HFFc6 (cell line): ENCODE measurements at regions not wholly inside any gene's neighbourhood (a gene's known extent, or its start where the extent isn't known, plus 50 kb on each side); places are given as distances from the start of the nearest gene placed in this dataset.

Source experiments
- DNase-seq: peaks from one replicate; pipeline ENCODE4 v3.0.0-alpha.2; 2018
- H3K27ac Mint-ChIP-seq: 2 replicates; pipeline ENCODE4 v1.8.0; 2020; ENCODE audit warnings: mild to moderate bottlenecking, mixed read lengths
- H3K27me3 Mint-ChIP-seq: 2 replicates; pipeline ENCODE4 v1.8.0; 2021; ENCODE audit warnings: mild to moderate bottlenecking, moderate library complexity, mixed read lengths; ENCODE audit not compliant: insufficient read depth
- H3K36me3 Mint-ChIP-seq: 2 replicates; pipeline ENCODE4 v1.8.0; 2021; ENCODE audit warnings: low read depth, mixed read lengths
- H3K4me1 Mint-ChIP-seq: 2 replicates; pipeline ENCODE4 v1.8.0; 2020; ENCODE audit warnings: low read depth, mixed read lengths
- H3K4me3 Mint-ChIP-seq: 2 replicates; pipeline ENCODE4 v1.8.0; 2020; ENCODE audit warnings: mild to moderate bottlenecking, moderate library complexity, mixed read lengths
- H3K9me3 Mint-ChIP-seq: 2 replicates; pipeline ENCODE4 v1.8.0; 2020; ENCODE audit warnings: mild to moderate bottlenecking, mixed read lengths
- TF ChIP-seq, protein P1 (sequence below): fragments of 200-600 bp; sonication (generic); IDR thresholded peaks from 2 replicates; pipeline ENCODE4 v1.5.0; 2021; ENCODE audit warnings: antibody characterized with exemption, mild to moderate bottlenecking

DNA sequence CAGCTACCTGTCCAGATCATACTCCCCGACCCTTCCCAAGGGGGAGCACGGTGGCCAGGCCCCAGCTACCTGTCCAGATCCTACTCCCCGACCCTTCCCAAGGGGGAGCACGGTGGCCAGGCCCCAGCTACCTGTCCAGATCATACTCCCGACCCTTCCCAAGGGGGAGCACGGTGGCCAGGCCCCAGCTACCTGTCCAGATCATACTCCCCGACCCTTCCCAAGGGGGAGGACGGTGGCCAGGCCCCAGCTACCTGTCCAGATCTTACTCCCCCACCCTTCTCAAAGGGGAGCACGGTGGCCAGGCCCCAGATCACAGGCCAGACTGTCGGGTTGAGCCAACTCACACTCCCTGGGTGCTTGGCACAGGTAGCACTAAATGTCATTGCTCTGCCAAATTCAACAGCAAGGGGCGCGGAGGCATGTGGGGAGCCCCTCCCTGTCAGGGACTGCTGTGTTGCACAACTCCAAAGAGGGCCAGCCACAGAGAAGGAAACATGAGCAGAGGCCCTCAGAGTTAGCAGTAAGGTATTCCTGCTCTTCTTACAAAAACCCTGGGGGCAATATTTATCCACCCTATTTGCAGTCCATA lies 136.9 kb downstream of the OLFM1 start:
- H3K9me3 Mint-ChIP-seq, result peaks cover 23% of the 10 kb centered on the region
- H3K36me3 Mint-ChIP-seq, result no peaks in the 10 kb centered on the region
- no peaks in the 10 kb centered on the region for H3K4me1 Mint-ChIP-seq
- no peak overlapping the region for H3K27ac Mint-ChIP-seq
- H3K27me3 Mint-ChIP-seq, result peaks cover 4% of the 10 kb centered on the region; the same call in 1 of the 2 replicates
- DNase-seq, result no peak
- TF ChIP-seq, protein P1, sequence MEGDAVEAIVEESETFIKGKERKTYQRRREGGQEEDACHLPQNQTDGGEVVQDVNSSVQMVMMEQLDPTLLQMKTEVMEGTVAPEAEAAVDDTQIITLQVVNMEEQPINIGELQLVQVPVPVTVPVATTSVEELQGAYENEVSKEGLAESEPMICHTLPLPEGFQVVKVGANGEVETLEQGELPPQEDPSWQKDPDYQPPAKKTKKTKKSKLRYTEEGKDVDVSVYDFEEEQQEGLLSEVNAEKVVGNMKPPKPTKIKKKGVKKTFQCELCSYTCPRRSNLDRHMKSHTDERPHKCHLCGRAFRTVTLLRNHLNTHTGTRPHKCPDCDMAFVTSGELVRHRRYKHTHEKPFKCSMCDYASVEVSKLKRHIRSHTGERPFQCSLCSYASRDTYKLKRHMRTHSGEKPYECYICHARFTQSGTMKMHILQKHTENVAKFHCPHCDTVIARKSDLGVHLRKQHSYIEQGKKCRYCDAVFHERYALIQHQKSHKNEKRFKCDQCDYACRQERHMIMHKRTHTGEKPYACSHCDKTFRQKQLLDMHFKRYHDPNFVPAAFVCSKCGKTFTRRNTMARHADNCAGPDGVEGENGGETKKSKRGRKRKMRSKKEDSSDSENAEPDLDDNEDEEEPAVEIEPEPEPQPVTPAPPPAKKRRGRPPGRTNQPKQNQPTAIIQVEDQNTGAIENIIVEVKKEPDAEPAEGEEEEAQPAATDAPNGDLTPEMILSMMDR, result no peak
- H3K4me3 Mint-ChIP-seq, result no peak overlapping the region

DNA sequence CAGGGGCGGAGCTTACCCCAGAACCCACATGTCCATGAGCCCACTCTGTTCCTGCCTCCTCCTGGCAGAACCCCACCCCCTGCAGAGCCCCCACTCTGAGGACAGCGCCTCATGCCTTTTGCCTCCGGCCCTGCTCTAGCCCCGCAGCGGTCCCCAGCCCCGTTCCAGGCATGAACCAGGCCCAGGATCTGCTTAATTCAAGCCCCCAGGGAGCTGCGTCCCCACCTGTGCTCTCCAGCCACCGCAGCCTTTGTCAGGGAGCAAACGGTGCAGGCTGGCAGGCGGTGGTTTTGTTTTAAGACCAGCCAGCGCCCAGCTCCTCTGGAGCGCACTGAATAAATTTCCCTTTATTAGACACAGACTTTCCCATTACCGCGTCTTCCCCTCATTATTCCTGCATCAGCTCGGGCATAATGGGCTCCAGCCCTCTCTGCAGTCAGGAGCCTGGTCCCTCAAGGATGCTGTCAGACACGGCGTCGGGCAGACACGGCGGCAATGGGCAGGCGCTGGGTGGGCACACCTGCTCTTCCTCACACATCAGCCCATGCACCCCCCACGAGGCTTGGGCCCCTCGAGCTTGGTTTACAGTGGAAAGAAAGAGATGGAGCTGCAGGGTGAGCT lies 137.6 kb downstream of the OLFM1 start:
- TF ChIP-seq, protein P1, result no peak
- Mint-ChIP-seq H3K27me3 (peaks cover 3% of the 10 kb centered on the region; the same call in 1 of the 2 replicates), H3K4me1 (no peaks in the 10 kb centered on the region), H3K4me3 (no peak overlapping the region), H3K36me3 (no peaks in the 10 kb centered on the region), H3K27ac (no peak overlapping the region), H3K9me3 (peaks cover 24% of the 10 kb centered on the region)
- DNase-seq, result no peak

DNA sequence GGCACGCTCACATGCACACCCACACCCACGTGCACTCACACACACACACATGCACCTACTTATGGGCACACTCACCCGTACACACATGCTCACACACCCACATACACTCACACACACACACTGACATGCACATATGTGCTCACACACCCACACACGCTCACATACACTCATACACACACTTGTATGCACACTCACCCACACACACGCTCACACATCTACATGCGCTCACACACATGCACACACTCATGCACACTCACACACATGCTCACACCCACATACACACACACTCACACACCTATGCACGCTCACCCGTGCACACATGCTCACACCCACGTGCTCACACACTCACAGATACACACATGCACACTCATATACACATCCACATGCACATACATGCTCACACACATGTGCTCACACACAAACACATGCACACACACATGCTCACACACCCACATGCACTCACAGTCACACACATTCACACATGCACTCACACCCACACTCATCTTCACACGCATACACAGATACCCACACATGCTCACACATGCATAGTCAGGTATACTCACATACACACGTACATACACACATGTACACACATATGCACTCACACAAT lies 138.3 kb downstream of the OLFM1 start:
- no peaks in the 10 kb centered on the region for H3K36me3 Mint-ChIP-seq
- peaks cover 24% of the 10 kb centered on the region for H3K9me3 Mint-ChIP-seq
- no peak for DNase-seq
- no peaks in the 10 kb centered on the region for H3K4me1 Mint-ChIP-seq
- TF ChIP-seq, protein P1, result no peak
- H3K4me3 Mint-ChIP-seq, result no peak overlapping the region
- no peak overlapping the region for H3K27ac Mint-ChIP-seq
- H3K27me3 Mint-ChIP-seq, result no peaks in the 10 kb centered on the region; the same call in 1 of the 2 replicates

DNA sequence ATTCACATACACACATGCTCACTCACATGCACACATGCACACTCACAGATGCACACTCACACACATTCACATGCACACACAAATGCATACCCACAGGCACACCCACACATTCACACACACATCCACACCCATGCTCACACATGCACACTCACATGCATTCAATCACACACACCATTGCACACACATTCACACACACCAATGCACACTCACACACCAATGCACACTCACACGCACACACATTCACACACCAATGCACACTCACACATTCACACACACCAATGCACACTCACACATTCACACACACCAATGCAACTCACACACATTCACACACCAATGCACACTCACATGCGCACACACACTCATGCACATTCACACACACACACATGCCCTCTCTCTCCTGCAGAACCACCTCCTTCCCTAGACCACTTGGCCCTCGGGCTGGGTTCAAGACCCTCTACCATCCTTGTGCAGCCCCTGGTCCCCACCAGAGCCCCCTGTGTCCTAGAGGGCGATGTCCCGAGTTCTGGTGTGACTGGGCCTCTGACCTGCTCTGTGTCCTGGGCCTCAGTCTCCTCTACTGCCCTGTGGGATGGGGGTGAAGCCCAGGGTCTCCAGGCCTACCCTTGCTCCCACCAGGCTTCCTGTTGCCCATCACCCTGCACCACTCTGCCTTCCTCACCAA lies 139.0 kb downstream of the OLFM1 start:
- Mint-ChIP-seq H3K4me1 (no peaks in the 10 kb centered on the region), H3K27ac (no peak overlapping the region), H3K9me3 (peaks cover 22% of the 10 kb centered on the region), H3K4me3 (no peak overlapping the region), H3K27me3 (no peaks in the 10 kb centered on the region; the same call in 1 of the 2 replicates), H3K36me3 (no peaks in the 10 kb centered on the region)
- DNase-seq, result no peak
- TF ChIP-seq, protein P1, result no peak

DNA sequence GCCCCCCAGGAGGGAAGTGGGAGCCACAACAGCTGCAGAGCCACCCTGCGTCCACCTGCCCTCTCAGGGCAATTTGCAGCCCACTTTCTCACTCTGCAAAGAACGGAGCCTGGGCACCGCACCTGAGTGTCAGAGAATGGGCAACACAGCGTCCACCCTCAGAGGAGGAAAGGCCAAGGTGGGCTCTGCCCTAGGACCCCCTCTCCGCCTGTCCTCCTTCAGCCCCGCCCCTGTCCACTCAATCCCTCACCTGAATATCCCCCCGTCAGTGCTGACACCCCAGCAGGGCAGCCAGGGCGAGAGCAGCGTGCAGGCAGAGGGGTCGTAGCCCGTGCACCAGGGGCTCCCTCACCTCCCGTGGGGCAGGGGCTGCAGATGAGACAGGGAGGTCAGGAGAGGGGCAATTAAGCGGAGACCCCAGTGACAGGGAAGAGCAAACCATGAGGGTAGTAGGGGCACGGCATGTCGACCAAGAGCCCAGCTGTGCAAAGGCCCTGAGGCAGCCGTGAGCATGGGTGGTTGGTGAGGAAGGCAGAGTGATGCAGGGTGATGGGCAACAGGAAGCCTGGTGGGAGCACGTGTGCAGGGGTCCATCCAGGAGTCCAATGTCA lies 140.3 kb downstream of the OLFM1 start:
- H3K4me3 Mint-ChIP-seq, result no peak overlapping the region
- no peak overlapping the region for H3K27ac Mint-ChIP-seq
- H3K4me1 Mint-ChIP-seq, result no peaks in the 10 kb centered on the region
- DNase-seq, result no peak
- TF ChIP-seq, protein P1, result no peak
- H3K9me3 Mint-ChIP-seq, result peaks cover 19% of the 10 kb centered on the region
- peaks cover 2% of the 10 kb centered on the region for H3K27me3 Mint-ChIP-seq
- H3K36me3 Mint-ChIP-seq, result no peaks in the 10 kb centered on the region
